NCI-H345 treated with DMSO at 0.1 percent for 48 hours (cell line): ENCODE measurements at regions not wholly inside any gene's neighbourhood (a gene's known extent, or its start where the extent isn't known, plus 50 kb on each side); places are given as distances from the start of the nearest gene placed in this dataset.

Experiments used
- DNase-seq: peaks from one replicate; lab custom pipeline; 2025; ENCODE audit not compliant: unreplicated experiment; lab: John Stamatoyannopoulos, UW

DNA sequence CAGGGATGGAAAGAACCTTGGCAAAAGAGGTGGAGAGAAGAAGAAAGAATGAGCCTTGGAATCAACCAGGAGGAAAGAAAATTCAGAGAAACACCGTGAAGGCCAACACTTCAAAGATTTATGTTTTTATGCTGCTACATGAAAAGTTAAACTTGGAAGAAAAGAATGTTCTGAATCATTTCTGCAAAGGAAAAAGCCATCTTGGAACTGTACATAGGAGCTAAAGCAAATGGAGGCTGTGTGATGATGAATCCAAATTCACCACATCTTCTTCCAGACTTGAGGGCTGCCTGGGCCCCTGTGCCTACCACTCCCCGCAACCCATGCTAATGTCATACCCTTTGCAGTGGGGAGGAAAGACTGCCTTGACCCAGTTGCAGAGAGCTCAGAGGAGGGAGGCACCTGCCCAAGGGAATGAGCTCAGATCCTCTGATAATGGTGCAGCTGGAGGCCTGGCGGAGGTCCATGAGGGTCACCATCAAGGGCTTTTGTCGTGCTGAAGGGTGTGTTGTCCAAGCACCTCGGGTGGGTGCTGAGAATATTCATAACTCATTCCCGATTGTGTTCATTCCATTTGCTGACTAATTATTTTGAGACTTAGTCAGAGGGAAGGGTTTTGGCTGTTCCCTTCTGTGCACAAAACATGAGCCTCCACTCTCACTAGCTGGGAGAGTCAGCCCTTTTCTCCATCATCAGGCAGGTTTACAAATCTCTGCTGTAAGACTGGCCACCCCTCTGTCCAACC, 245.8 kb upstream of the JAG1 start:
- no peak for DNase-seq

- DNase-seq, result no peak
These were observed 246.6 kb upstream of the JAG1 start for GRCh38 chr20:10920396-10920795.

- DNase-seq, result no peak
These were observed 247.8 kb upstream of the JAG1 start for GRCh38 chr20:10921491-10922010.

- no peak for DNase-seq
These were observed 248.7 kb upstream of the JAG1 start for GRCh38 chr20:10922506-10922905.

DNA sequence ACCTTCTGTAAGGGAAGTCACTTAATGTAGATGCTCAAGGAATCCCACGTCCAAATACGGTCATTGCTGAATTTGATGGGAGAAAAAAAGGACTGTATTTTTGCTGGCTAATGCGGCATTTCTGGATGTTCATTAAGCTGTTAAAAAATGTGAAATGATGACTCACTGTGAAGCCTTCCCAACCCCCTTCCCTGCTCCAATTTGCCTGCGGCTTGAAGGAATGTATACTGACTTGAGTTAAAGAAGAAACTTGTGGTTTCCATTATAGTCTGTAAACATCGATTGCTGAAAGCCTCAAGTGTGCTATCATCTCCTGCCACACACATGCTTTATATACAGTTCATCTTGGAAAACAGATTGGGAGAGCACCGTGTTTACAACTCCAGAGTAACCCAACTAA, 249.1 kb upstream of the JAG1 start:
- no peak for DNase-seq

DNA sequence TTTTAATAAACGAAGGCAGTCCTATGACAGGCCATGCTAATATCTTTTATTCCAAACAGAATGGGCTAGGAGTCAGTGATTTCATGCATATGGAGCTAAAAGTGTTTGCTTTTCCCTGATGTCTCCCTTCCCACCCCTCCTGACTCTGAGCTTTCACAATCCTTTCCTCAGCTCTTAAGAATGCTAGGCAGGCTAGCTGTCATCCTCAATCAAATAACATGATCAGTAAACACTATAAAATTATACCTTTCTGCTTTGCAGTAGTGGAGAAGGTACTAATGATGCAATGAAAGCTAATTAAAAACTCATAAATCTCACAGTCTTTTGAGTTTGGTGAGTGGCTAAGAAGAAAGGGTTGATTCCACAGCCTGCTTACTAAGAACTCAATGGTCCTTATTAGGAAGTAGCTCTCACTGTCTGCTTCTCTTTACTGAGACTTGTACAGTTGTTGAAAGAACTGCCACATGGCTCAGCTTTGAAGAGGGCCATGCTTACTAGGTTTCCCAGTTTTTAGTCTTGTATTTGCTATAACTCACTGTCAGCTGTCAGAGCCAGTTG, 250.9 kb upstream of the JAG1 start:
- DNase-seq, result peak; percentile 46

DNA sequence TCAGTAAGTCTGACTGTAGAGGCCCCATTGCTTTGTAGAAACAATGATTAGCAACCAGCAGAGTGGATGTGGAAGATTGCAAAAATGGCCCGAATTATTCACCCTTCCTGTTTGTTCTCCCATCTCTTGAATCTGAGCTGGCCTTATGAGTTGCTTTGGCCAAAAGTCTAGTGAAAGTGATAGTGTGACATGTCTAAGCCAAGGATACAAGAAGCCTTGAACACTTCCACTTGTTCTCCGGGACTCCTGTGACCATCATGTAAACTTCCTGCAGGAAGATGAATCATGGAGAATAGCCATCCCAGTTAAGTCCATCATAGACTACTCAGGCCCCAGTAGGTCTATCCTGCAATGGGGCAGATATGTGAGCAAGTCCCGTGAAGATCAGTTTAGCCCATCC, 252.0 kb upstream of the JAG1 start:
- DNase-seq, result no peak

- DNase-seq, result peak; percentile 86
These were observed 253.3 kb upstream of the JAG1 start for GRCh38 chr20:10927011-10927583.

DNA sequence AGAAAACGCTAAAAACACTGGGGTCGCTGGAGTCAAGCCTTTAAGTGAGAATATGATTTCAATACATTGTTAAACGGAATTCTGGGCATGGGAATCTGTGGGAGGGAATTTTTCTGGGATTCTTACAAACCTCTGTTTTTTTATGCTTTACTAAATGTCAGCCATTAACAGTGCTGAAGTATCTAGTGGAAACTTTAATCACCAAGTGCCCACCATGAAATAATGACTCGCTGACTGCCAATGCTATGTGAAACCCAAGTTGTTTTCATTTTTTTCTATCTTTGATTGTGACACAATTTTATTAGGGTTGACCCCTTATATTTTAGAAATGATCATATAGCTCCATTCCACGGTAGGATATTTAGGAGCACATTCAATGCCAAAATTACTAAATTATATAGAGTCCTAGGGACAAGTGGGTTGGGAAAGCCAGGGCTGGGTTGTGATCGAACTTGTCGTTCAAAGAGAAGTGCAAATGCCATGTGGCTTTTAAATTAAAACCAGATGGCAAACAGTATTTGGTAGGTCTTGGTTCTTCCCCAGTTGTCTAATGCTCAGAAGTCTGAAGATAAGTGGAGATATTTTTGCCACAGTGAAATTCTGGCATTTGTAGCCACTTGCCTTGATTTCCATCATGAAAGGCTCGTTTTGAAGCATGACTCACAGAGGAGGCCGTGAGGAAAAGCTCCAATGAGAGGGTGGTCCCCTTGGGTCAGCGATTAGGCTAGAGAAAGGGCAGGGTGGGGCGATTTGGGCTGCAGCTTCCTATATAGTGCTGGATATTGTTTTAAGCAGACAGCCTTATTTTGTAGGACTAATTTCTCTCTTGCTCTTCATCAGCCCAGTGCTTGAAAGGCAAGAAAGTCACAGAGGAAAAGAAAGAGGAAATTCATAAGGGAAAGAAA, 254.4 kb upstream of the JAG1 start:
- DNase-seq, result no peak

GRCh38 chr20:10928841-10929421, 255.1 kb upstream of the JAG1 start:
- no peak for DNase-seq

GRCh38 chr20:10935658-10936402, 262.0 kb upstream of the JAG1 start:
- no peak for DNase-seq

DNA sequence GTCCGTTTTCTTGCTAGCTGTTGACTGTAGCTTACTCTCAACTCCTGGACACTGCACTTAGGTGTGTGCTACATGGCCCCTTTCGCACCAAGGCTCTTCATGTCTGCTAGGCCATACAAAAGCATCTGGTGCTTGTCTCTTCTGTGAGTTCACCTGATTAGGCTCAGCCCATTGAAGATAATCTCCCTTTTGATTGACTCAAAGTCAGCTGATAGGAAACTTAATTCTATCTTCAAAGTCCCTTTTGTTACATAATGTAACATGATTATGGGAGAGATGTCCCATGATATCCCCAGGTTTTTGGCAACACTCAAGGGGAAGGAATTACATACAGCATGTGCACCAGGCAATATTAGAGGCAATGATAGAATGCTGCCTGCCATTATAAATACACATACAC, 263.0 kb upstream of the JAG1 start:
- no peak for DNase-seq

DNA sequence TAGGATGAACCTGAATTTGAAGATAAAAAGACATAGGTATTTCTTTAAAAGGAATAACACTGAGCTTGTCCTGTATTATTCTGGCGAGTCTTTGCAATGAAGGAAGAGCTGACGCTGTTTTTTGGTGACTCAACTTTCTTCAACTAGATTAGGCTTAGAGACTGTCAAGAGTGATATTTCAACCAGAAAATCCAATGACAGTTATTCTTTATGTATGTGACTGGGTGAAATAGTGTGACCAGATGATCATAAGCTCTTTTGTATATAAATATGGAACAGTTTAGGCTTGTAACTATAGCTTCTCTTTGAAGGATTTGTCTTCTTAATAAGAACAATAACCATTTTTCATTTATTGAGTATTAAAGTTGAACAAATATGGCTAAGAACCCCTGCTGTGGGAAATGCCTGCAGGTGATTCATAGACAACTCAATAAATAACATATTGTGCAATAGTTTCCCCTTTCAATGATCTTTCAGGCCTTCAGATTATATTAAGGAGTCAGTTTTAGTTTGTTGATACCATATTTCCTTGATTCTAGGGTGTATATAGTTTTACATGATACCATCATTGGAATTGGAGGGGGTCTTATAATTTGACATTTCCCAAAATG, 265.6 kb upstream of the JAG1 start:
- no peak for DNase-seq

GRCh38 chr20:10940941-10941340, 267.1 kb upstream of the JAG1 start:
- no peak for DNase-seq

DNA sequence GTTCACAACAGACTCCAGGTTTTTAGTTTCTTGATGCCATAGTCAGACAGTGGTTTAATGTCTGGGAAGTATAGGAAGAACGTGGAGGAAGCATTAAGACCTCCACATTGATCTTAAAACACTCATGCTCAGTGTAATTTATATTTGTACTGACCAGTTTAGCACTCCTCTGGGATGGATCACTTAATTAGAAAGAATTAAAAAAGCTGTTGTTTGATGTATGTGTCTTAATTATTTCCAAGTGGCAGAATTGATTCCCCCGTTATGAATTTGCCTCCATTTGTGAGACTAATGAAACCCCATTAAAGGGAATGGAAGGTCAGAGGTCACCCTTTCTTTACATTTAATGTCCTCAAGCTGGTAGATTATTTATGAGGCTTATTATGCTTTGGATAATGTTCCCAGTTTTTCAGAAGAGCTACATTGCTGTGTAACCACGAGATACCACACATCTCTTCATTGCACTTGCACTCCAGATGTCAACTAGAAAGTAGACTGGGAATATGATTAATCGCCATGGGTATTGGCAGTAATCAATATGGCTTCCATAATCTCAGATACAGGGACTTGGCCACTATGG, 270.0 kb upstream of the JAG1 start:
- DNase-seq, result no peak

GRCh38 chr20:10946124-10946880, 272.5 kb upstream of the JAG1 start:
- DNase-seq, result no peak

DNA sequence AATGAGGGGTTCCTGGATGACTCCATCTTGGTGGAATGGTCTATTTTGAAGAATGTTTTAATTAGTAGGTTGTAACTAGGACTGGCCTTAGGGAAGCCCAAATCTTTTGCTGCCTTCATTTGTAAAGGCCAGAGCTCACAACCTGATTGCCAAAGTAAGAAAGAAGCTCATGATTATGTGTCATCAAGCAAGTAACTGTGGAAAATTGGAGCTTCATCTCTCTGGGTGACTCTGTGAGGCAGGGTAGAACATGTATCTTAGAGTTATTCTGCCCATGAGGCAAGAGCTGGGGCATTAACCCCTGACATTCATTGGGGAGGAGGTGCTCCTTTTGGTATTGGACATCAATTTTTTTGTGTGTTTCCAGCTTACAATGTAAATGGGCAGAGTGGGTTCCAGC, 273.9 kb upstream of the JAG1 start:
- DNase-seq, result no peak

- no peak for DNase-seq
These were observed 276.4 kb upstream of the JAG1 start for GRCh38 chr20:10949930-10950783.
